HUDEP-2 (cell line): ENCODE measurements at regions not wholly inside any gene's neighbourhood (a gene's known extent, or its start where the extent isn't known, plus 50 kb on each side); places are given as distances from the start of the nearest gene placed in this dataset.

Experiments used
- DNase-seq, 76 experiments: peaks; one replicate each; lab custom pipeline; 2025; ENCODE audit not compliant: unreplicated experiment in 76 of 76; lab: John Stamatoyannopoulos, UW

DNA sequence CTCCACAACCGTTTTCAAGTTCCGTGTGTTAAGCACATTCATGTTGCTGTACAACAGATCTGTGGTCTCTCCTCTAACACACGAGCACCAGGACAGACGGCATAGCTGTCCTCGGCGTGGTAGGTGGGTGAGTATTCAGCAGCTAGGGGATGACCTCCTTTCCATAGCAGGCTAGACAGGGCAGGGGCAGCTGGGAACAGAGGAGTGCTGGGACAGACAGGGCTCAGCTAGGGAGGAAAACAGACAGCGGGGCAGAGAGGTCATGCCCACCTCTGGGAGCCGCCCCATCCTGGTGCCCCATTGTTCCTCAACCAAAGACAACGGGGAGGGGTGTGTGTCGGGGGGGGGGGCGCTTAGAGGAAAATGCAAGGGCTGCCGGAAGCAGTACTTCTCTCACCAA, 271.5 kb upstream of the FOXQ1 start:
- no peak for DNase-seq

DNA sequence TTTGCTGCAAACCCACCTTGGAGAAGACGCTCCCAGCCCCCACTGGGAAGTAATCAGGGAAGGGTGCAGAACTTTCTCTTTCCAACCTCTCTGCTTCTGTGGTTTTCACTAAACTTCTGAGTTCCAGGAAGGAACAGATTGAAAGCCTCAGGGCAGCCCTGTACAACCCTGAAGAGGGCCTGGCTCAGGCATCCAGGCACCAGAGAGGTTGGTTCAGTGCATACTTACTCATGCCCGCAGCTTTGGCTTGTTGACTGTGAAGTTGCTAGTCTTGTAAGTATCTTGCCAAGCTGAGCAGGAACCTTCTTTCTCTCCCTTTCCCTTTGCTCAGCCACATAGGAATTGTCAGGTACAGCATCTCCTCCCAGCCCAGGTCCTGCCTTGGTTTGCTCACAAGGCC, 272.2 kb upstream of the FOXQ1 start:
- no peak for DNase-seq

DNA sequence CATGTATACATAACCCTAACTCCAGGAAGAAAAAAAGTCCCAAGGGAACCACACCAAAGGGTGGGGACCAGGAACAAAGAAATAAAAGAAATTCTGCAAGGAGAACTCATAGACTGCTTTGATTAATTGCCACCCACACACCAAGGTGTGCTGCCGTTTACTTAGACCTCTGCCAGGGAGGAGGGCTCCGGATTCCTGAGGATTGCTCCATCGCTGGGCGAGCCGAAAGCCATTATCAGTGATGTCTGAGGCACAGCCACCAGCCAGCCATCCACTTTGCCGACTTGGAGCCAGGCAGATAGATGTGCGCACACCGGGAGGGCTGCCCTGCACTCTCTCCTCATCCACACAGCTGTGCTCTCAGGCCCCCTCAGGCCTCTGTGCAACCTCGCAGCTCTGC, 272.7 kb upstream of the FOXQ1 start:
- no peak for DNase-seq

DNA sequence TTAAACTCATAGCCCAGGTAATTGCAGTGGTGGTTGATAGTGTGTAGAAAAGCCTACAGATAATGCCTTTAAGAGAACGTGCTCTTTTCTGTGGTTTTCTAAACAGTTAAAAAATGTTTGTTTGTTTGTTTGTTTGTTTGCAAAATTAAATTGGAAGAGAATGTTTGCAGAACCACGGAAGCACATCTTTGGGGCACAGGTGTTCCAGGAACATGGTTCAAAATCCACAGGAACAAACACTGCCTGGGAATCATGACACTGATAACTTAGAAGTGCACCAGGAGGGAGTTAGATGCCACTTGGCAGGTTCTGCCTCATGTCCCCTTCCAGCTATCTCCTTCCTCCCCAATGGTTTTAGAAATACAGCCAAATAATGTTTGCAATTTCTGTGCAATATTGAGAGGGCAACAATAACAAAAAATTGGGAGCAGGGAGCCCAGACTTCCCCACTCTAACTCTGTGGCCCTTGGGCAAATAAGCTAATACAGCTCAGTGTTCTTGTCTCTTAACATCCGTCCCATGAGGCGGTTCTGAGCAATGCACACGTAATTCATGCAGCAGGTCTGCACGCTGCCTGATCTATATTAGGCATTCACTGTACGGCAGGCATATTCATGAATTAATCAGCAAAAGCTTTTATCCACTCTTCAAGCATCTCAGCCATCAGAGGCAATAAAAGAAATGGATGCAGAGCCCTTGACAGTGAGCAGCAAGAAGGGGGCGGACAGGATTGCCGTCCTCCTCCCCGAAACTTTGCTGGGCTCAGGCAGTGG, 274.3 kb upstream of the FOXQ1 start:
- no peak for DNase-seq

DNA sequence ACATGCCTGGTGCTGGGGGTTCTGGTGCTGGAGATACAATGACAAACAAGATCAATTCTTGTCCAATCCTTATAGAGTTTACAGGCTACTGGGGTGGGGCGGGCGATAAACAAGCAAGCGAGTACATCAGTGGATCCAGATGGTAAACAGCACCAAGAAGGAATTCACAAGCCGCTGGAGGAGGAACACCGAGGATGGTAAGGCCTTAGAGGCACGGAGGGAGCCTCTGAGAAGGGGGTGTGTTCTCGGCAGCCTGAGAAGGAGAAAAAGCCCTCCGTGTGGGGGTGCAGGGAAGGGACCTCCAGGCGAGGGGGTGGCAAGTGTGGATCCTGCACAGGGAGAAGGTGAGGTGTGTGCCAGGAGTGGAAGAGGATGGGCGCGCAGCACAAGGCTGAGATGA, 276.5 kb upstream of the FOXQ1 start:
- no peak for DNase-seq

DNA sequence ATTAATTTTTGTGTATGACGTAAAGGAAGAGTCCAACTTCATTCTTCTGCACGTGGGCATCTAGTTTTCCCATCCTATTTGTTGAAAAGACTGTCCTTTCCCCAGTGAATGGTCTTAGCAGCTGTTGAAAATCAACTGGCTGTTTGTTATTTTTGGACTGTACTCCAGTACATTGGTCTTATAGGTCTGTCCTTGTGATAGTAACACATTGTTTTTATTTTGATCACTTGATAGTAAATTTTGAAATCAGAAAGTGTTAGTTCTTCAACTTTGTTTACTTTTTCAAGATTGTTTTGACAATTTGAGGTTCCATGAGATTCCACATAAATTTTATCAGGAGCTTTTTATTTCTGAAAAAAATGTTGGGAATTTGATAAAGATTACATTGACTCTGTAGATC, 280.2 kb upstream of the FOXQ1 start:
- no peak for DNase-seq

DNA sequence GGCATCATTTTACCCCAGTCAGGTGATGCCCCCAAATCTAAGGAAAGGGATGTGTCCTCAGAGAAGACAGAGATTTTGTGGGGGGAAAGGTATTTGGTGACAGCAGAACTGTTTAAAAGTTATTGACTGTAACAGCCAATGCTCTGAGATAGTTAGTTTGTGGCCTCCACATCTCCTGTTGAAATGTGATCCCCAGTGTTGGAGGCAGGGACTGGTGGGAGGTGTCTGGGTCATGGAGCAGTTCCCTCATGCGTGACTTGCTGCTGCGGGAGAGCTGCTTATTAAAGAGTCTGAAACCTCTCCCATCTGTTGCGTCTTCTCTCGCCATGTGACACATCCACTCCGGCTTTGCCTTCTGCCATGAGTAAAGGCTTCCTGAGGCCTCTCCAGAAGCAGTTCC, 282.8 kb upstream of the FOXQ1 start:
- DNase-seq: no peak

DNA sequence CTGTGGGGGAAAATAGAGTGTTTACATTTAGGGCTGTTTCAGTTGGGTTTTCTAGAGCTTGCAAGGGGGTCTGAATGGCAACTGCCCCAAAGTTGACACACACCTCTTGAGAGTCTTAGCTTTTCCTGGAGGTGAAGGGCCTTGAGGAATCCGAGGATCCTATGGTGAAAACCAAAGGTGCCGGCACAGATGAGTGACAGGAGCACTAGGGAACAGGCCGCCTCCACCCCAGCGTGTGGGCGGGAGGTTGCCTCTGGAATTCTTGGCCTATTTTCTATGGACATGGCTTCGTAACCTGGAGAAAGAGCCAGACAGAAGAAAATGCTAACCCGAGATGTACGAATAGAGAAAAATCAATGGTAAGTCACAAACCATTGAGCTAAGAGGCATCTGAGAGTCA, 283.2 kb upstream of the FOXQ1 start:
- DNase-seq: no peak

DNA sequence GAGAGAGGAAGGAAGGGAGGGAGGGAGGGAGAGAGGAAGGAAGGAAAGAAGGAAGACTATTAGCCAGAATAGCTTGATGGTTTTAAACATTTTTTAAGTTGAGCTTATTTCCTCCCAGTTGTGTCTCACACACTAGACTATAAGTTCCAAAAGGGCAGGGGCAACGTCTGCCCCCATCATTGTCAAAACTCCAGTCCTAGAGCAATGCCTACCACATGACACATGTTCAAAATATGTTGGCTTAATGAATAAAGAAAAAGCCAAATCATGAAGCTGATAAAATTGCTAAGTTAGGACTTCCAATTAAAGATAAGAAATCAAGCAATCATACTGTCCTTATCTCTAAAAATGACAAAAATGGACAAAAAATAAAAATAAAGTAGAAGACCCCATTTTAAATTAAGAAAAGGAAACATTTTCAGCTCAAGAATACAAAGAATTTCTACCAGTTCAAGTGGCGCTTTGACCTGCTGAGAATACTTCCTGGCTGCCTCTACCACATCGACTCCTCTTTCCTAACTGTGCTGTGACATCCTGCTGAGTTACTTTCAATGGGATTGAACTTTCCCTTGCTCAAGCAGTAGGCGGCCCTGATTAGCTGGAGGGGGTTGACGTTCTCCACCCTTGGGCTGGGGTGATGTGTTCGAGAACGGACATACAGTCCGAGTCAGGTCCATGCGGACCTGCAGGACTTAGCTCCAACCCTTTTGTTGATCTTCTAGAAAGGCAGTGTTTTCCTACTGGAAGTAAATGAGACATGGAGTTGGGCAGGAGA, 283.9 kb upstream of the FOXQ1 start:
- DNase-seq: no peak

DNA sequence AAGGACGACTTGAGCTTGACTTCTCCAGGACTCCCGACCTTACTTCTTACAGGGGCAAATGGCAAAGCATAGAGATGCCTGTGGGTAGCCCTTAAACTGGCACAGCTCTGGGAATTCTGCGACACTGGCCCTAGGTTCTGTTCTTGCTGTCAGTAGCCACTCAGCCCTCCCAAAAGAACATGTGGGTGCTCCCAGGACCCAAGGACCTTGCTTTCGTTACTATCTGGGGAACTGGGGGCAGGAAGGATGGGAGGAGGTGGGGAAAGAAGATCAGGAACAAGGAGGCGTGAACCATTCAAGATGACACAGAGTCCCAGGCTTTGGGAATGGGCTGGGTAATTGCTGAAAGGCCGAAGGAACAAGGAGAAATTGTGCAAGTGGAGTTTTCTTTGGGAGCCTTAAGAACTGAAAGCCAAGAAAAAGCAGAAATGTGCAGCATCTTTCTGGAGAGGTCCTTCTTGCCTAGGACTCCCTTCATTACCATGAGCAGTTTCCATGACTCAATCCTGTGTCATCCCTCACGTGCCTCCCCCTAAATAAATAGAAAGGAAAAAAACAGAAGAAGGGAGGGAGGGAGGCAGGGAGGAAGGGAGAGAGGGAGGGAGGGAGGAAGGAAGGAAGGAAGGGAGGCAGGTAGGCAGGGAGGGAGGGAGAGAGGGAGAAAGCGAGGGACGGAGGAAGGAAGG, 284.6 kb upstream of the FOXQ1 start:
- no peak for DNase-seq

DNA sequence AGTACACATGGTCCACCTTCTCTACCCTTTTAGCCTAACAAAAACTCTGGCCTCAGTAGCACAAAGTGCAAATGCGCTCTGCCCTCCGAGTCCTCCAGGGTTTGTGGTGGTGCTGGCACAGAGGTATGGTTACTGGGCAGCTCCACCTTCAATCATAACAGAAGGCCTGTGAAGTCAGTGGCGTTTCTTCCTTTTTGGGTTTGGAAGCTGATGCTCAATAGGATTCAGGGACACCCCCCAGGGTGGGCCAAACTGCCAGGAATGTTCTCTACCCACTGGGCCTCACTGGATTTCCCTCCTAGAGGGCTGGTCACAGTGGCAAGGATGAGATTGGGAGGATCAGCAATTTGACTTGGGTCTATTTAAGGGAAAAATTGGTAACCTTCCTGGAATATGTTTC, 286.1 kb upstream of the FOXQ1 start:
- no peak for DNase-seq

DNA sequence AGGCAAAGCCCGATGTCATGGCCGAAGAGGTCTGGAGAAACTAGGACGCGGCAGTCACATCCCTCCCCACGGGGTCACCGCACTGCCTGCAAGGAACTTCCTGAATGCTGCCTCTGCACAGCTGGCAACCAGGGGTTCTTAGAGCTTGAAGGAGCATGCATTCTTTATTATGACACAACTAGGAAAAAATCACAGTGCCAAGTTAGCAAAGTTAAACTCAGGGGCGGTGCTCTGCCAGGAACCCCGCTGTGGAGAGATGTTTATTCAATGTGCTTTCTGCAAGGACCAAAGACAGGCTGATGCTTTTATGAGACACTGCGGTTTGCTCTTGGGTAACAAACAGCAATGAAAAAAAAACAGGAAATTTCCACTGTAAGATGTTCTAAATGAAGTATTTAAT, 287.3 kb upstream of the FOXQ1 start:
- DNase-seq: no peak

DNA sequence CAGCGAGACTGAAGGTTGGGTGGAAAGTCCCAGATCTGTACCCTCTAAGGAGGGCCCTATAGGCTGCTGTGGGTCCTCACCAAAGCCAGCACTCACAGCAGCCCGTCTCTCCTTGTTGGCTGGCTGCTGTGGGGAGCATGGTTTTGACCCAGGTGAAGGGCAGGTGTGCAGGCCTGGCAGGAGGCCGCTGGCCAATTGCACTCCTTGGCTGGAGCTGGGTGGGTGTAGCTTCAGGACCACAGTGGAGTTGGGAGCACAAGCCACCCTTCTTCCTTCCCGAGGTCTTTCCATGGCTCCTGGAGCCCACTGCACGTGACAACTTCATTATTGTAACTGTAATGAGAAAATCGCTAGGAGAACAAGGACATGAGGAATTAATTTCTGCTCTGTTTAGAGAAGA, 287.7 kb upstream of the FOXQ1 start:
- no peak for DNase-seq

DNA sequence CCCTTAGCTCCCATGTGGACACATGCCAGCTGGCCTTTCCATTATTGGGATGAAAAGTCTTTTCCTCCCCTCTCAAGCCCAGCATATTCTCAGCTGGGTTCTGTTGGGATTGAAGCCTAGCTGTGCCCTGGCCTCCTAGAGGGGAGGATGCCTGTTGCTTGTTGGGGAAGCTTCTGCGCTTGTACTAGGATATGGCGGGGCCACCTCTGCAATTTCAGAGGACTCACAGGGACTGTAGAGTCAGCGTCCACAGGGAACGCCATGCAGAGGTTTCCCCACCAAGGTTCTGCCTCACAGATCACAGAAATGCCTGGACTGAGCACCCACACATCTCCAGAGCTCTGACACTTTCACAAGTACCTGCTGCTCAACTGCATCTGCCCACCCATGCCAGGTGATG, 288.7 kb upstream of the FOXQ1 start:
- DNase-seq: no peak

DNA sequence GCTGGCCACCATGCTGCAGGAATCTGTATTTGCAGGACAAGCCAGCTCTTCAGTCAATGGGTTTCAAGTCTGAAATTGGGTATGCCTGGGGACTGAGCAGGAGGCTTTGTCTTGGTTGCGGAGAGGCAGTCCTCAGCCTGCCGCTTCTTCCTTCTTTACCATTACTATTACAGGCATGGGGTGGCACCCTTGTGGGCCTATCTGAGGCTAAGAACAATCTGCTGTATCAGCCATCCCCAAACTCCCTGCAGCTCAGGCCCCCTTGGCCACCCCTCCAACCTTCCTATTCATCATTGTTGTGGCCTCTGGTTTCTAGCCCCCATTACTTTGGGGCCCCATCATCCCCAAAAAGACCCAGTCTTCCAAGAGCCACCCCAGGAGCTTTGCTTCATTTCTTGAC, 289.2 kb upstream of the FOXQ1 start:
- DNase-seq: no peak

DNA sequence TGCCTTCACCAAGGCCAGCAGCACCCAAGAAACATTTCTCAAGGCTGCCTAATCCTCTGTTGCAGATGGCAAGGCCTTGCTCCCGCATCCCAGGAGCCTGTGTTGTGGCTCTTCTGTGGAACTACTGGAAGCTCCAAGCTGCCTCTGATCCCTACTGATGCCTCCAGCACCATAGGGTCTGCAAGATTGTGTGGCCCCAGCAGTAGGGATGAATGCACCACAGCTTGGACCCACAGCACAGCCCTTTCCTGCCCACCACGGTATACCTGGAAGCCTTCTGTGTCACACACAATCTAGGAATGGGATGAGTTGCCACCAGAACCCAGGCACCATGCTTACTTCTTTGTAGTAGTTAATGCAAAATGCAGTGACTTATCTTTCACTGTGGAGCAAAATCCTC, 291.1 kb upstream of the FOXQ1 start:
- DNase-seq: no peak

DNA sequence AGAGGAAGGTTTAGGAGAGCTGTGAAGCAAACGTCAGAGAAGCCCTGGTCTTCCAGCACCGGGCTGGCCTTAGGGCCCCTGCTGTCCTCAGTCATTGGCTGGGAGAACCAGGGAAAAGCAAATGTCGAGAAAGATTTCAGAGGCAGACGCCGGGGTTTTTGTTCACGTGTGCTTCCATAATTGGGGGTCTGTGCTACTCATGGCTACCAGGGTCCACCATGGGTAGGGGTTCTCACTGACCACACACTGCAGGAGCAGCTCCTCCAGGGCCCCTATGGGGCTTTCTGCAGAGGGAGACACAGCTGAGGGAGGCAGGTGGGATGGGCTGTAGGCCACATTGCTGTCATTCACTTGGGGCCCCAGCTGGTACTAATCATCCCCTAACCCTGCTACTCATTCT, 291.8 kb upstream of the FOXQ1 start:
- no peak for DNase-seq

DNA sequence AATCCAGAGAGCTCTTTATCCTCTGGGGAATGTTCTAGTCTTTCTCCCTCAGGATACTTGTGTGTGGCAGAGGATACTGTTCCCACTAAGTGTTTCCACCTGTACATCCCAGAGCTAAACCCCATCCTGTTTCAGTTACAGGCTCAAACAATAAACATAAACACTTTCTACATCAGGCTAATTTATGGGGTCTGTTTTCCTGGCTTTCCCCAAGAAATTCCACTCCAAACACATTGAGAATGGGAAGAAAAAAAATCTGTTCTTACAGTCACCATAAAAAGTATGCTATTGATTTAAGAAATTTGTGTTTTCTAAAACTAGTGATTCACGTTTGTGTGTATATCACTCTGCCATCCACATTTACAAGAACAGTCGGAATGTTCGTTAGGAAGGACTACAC, 293.9 kb upstream of the FOXQ1 start:
- no peak for DNase-seq

DNA sequence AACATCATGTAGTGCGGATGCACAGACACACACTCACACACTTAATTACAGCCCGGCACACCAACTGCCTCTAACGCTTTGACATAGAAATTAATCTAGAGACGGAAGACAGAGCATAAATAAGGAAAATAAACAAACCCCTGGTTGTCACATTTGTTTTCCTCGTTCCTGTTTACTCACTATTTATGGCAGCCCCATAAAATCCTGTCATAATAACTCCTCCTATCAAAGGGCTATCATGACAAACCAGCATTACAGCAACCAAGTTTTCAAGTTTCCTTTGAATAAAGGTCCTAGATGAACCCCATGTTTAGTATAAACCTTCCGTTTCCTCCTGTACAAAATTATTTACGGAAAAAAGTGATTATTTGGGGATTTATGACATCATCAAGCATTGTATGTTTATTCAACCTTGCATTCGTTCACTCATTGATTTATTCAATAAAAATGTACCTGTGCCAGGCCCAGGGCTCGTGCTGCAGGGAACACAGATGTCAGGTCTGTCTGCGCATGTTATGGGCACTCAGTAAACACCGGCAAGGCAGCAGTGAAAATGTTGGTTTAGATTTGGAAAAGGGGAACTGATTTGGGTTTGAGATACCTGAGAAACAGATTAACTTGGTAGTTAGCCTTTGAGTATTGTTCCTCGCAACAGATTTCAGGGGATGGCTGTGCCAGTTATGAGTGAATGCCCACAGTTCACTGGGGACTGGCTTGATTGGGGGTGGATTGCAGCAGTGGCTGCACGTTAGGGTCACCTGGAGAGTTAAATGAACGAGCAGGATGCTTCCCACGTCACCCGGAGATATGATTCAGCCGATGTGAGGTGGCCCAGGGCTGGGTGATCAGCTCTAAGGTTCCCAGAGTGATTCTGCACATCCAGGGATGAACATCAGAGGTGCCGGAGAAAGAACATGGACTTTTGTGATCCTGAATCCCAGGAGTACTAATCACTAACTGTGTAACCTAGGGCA, 295.3 kb upstream of the FOXQ1 start:
- no peak for DNase-seq

DNA sequence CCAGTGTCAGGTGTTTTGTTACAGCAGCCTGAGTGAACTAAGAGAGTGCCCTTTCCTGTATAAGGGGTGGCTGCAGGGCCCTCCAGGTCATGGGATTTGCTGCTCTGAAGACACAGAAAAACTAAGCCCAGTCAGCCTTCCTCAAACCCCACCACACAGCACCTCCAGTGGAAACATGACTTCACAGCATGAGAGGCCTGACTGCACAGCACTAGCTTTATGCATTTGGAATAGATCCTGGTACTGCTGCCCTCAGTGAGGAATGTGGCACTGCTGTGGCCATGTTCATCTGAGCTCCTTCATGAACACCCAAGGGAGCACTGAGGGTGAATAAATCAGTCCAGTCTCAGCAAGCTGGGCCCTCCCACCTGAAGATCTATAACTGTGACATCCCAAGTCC, 296.1 kb upstream of the FOXQ1 start:
- DNase-seq: no peak

DNA sequence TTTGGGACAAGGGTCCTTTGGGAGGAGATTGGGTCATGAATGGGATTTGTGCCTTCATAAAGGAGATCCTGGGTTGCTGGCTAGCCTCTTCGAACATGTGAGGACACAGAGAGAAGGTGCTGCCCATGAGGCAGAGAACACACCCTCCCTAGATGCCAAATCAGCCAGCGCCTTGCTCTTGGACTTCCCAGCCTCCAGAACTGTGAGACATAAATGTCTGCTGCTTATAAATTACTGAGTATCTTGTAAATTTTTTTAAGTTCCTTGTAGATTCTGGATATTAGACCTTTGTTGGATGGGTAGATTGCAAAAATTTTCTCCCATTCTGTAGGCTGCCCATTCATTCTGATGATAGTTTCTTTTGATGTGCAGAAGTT, 297.5 kb upstream of the FOXQ1 start:
- no peak for DNase-seq
